Lower lobe of right lung (tissue), 2 donors: ENCODE measurements at regions not wholly inside any gene's neighbourhood (a gene's known extent, or its start where the extent isn't known, plus 50 kb on each side); places are given as distances from the start of the nearest gene placed in this dataset.

Experiments
- ATAC-seq, 2 donors: fragments of 200-7000 bp; cut with Tn5 transposase; one replicate each; pipeline ENCODE4 v1.9.1; 2020 to 2022; ENCODE audit warnings: mild to moderate bottlenecking in 2 of 2, moderate library complexity in 2 of 2
- DNase-seq: peaks from one replicate; pipeline ENCODE4 v3.0.0-alpha.2; 2020
- H3K27ac ChIP-seq: fragments of 200-600 bp; one replicate; pipeline ENCODE4 v1.8.0; 2022
- H3K27me3 ChIP-seq: fragments of 200-600 bp; one replicate; pipeline ENCODE4 v1.8.0; 2022; ENCODE audit warnings: low read depth
- H3K36me3 ChIP-seq: fragments of 200-600 bp; one replicate; pipeline ENCODE4 v1.8.0; 2022; ENCODE audit warnings: mild to moderate bottlenecking
- H3K4me1 ChIP-seq: fragments of 200-600 bp; one replicate; pipeline ENCODE4 v1.8.0; 2022
- H3K4me3 ChIP-seq: fragments of 200-600 bp; one replicate; pipeline ENCODE4 v1.8.0; 2022; ENCODE audit warnings: mild to moderate bottlenecking
- H3K9me3 ChIP-seq: fragments of 200-600 bp; one replicate; pipeline ENCODE4 v1.8.0; 2022
- intact Hi-C: fragments of 100-400 bp; cut with DNase I; formaldehyde crosslinking; loops from one replicate; pipeline ENCODE4 v1.11.0; 2022
- TF ChIP-seq, protein P1 (sequence below): fragments of 200-600 bp; IDR thresholded peaks from one replicate; pipeline ENCODE4 v1.8.0; 2022; ENCODE audit warnings: antibody characterized with exemption, mild to moderate bottlenecking
- donor health status: DM: no; HTN: yes; CAD: no; lungs with severe emphysema.

DNA sequence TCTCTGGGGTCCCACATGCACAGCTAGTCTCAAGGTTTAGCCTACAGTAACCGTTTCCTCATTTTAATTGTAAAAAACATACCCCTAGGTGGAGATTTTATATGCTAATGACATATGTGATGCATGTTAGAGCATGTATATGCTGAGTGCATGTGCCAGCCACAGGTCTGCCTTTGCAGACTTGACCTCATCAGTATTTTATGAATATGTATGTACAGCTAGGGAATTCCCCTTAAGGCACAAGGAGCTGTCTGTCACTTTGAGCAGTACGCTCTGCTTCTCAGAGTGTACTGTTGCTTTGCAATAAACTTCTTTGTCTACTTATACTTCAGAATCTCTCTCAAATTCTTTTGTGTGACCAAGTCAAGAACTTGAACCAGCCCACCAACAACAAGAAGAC lies 131.2 kb upstream of the ERBB4 start:
- Histone ChIP-seq H3K36me3 (no peaks in the 10 kb centered on the region), H3K27ac (no peak overlapping the region), H3K4me1 (no peaks in the 10 kb centered on the region), H3K4me3 (no peak overlapping the region), H3K9me3 (no peaks in the 10 kb centered on the region), H3K27me3 (no peaks in the 10 kb centered on the region)
- TF ChIP-seq, protein P1, sequence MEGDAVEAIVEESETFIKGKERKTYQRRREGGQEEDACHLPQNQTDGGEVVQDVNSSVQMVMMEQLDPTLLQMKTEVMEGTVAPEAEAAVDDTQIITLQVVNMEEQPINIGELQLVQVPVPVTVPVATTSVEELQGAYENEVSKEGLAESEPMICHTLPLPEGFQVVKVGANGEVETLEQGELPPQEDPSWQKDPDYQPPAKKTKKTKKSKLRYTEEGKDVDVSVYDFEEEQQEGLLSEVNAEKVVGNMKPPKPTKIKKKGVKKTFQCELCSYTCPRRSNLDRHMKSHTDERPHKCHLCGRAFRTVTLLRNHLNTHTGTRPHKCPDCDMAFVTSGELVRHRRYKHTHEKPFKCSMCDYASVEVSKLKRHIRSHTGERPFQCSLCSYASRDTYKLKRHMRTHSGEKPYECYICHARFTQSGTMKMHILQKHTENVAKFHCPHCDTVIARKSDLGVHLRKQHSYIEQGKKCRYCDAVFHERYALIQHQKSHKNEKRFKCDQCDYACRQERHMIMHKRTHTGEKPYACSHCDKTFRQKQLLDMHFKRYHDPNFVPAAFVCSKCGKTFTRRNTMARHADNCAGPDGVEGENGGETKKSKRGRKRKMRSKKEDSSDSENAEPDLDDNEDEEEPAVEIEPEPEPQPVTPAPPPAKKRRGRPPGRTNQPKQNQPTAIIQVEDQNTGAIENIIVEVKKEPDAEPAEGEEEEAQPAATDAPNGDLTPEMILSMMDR: no peak
- intact Hi-C loops: no loop called here
- no peak for DNase-seq
- ATAC-seq: no peak

DNA sequence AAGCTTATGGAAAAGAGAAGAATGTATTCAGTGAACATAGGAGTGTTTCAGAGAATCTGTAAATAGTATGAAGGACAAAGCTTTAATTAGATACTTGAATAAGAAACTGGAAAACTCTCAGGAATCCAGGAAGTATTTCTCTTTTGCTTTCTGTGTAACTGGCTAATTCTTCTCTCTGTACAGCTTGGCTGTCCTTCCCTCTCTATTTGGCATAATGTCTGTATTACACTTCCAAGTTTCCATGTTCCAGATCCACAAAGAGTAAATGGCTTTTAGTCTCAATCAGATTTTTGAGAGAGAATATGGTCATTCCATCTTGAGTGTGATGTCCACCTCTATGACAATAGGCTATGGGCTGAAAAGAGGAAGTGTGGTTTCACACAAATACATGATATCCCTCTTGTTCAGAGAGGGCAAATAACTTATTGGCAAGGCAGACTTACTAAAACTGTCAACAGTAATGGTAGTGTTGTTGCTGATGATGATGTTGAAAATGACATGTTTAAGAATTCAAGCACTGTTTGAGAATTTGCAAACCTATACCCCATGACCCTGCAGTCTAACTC lies 129.2 kb upstream of the ERBB4 start:
- Histone ChIP-seq H3K36me3 (no peaks in the 10 kb centered on the region), H3K27ac (no peak overlapping the region), H3K4me1 (no peaks in the 10 kb centered on the region), H3K4me3 (no peak overlapping the region), H3K9me3 (no peaks in the 10 kb centered on the region), H3K27me3 (no peaks in the 10 kb centered on the region)
- TF ChIP-seq, protein P1: no peak
- intact Hi-C loops: no loop called here
- no peak for ATAC-seq
- no peak for DNase-seq

DNA sequence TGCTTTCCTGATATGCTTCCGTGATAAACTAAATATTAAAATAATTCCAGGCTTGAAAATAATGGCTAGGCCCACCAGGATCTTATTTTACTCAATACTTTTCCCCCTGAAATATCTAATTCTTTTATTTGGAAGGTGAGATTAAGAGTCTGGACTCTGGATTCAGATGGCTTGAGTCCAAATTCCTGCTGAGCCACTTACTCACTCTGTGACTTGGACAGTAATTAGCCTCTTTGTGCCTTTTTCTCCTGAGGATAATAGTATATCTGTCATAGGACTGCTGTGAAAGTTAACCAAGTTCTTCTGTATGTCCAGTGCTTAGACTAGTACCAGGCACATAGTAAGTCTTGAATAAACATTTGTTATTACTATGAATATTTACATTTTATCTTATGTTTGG lies 127.3 kb upstream of the ERBB4 start:
- H3K4me3 ChIP-seq: no peak overlapping the region
- intact Hi-C loops: no loop called here
- H3K4me1 ChIP-seq: no peaks in the 10 kb centered on the region
- ATAC-seq (no peak), DNase-seq (no peak)
- no peaks in the 10 kb centered on the region for H3K36me3 ChIP-seq
- H3K27ac ChIP-seq: no peak overlapping the region
- TF ChIP-seq, protein P1: no peak
- no peaks in the 10 kb centered on the region for H3K27me3 ChIP-seq
- no peaks in the 10 kb centered on the region for H3K9me3 ChIP-seq

DNA sequence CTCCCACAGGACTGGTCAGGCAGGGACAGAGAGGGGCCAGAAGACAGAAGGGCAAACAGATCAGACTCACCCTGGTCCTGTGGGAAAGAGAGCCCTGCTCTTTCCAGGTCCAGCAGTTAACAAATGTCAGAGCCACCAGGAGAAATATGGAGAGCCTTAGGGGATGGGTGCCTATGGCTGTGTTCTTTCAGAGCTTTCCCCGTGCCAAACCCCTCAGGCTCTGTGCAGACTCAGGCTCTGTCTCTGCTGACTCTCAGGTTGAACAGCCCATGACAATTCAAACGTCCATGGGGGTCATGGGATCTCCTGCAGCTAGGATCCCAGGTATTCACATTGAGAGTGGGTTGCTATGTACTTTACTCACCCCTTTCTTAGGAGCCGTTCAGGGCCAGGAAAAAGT lies 120.8 kb upstream of the ERBB4 start:
- TF ChIP-seq, protein P1: no peak
- Histone ChIP-seq H3K4me1 (no peaks in the 10 kb centered on the region), H3K27me3 (no peaks in the 10 kb centered on the region), H3K27ac (no peak overlapping the region), H3K4me3 (no peak overlapping the region), H3K9me3 (peaks cover 4% of the 10 kb centered on the region), H3K36me3 (no peaks in the 10 kb centered on the region)
- ATAC-seq (no peak), DNase-seq (no peak)
- intact Hi-C loops: no loop called here

DNA sequence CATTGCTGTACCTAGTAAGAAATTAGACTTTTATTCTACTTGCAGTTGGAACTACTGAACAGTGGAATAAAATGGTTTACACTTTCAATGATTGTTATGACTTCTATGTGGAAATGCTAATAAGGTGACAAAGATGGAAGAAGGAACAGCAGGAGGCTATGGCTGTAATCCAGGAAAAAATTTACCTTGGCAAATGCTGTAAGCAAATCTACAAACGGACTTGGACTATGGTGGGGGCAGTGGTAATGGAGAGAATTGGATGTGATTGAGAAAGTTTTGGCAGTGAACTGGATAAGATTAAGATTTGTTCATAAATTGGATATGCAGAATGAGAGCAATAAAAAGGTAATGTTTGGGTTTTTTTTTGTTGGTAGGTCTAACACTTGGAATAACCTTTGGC lies 111.0 kb upstream of the ERBB4 start:
- no peak overlapping the region for H3K27ac ChIP-seq
- DNase-seq (no peak), ATAC-seq (no peak)
- no peaks in the 10 kb centered on the region for H3K4me1 ChIP-seq
- intact Hi-C loops: no loop called here
- H3K36me3 ChIP-seq: no peaks in the 10 kb centered on the region
- no peaks in the 10 kb centered on the region for H3K9me3 ChIP-seq
- no peaks in the 10 kb centered on the region for H3K27me3 ChIP-seq
- TF ChIP-seq, protein P1: no peak
- no peak overlapping the region for H3K4me3 ChIP-seq
